Keratinocyte (primary cell): ENCODE measurements at regions not wholly inside any gene's neighbourhood (a gene's known extent, or its start where the extent isn't known, plus 50 kb on each side); places are given as distances from the start of the nearest gene placed in this dataset.

ENCODE experiments used
- DNase-seq: peaks from one replicate; pipeline ENCODE4 v3.0.0-alpha.2; 2011; ENCODE audit warnings: low read depth, missing footprints, low spot score
- FAIRE-seq: peaks from 2 replicates; lab custom pipeline; 2011; peaks lifted over from hg19 to GRCh38; lab: Jason Lieb, UNC
- H2AFZ ChIP-seq: 2 replicates; pipeline ENCODE4 v1.6.0; 2012; ENCODE audit warnings: low read length, control low read depth, inconsistent platforms; ENCODE audit not compliant: control insufficient read depth
- H3K27ac ChIP-seq: 2 replicates; pipeline ENCODE4 v1.5.1; 2011; ENCODE audit warnings: low read length; ENCODE audit not compliant: control insufficient read depth, insufficient read depth
- H3K27me3 ChIP-seq: 3 replicates; pipeline ENCODE4 v1.6.0; 2011; ENCODE audit warnings: low read length; ENCODE audit not compliant: control insufficient read depth, insufficient read depth; ENCODE audit errors: extremely low read depth
- H3K36me3 ChIP-seq, 2 experiments: 2 replicates in 1 of 2; 3 replicates in 1 of 2; pipeline ENCODE4 v1.5.1; 2011; ENCODE audit warnings: low read length in 2 of 2, mild to moderate bottlenecking in 1 of 2; ENCODE audit not compliant: control insufficient read depth in 2 of 2, insufficient read depth in 2 of 2; ENCODE audit errors: extremely low read depth in 1 of 2
- H3K4me1 ChIP-seq: 3 replicates; pipeline ENCODE4 v1.5.1; 2011; ENCODE audit warnings: low read length; ENCODE audit not compliant: control insufficient read depth, insufficient read depth; ENCODE audit errors: extremely low read depth
- H3K4me2 ChIP-seq: 3 replicates; pipeline ENCODE4 v1.6.0; 2011; ENCODE audit warnings: low read depth, low read length; ENCODE audit not compliant: control insufficient read depth, insufficient read depth; ENCODE audit errors: extremely low read depth
- H3K4me3 ChIP-seq, 3 experiments: fragments of 200-600 bp in 1 of 3; sonication (generic) in 1 of 3; 2 replicates in 2 of 3; 3 replicates in 1 of 3; pipeline ENCODE4 v1.5.1; 2011 to 2016; ENCODE audit warnings: low read length in 3 of 3, mild to moderate bottlenecking in 3 of 3, control low read depth in 2 of 3, inconsistent platforms in 1 of 3, low read depth in 1 of 3, mixed read lengths in 1 of 3, mixed run types in 1 of 3, moderate library complexity in 1 of 3; ENCODE audit not compliant: control insufficient read depth in 2 of 3, insufficient read depth in 2 of 3; ENCODE audit errors: extremely low read depth in 1 of 3
- H3K79me2 ChIP-seq: 2 replicates; pipeline ENCODE4 v1.6.0; 2012; ENCODE audit warnings: low read length; ENCODE audit not compliant: control insufficient read depth, insufficient read depth
- H3K9ac ChIP-seq: 3 replicates; pipeline ENCODE4 v1.6.0; 2011; ENCODE audit warnings: low read length; ENCODE audit not compliant: control insufficient read depth, insufficient read depth; ENCODE audit errors: extremely low read depth
- H3K9me1 ChIP-seq: 3 replicates; pipeline ENCODE4 v1.6.0; 2011; ENCODE audit warnings: low read length; ENCODE audit not compliant: control insufficient read depth, insufficient read depth; ENCODE audit errors: extremely low read depth
- H3K9me3 ChIP-seq: 2 replicates; pipeline ENCODE4 v1.5.1; 2012; ENCODE audit warnings: low read depth, low read length; ENCODE audit not compliant: control insufficient read depth
- H4K20me1 ChIP-seq: 3 replicates; pipeline ENCODE4 v1.6.0; 2011; ENCODE audit warnings: low read length; ENCODE audit not compliant: control insufficient read depth, insufficient read depth; ENCODE audit errors: extremely low read depth
- CTCF ChIP-seq, 3 experiments: IDR thresholded peaks in 1 of 3; conservative IDR thresholded peaks in 1 of 3; optimal IDR thresholded peaks in 1 of 3; 2 replicates in 2 of 3; 3 replicates in 1 of 3; pipeline versions ENCODE3 to v1.5.1; 2011; ENCODE audit warnings: low read length in 3 of 3, mild to moderate bottlenecking in 3 of 3, moderate library complexity in 2 of 3, control low read depth in 1 of 3, inconsistent platforms in 1 of 3; ENCODE audit not compliant: insufficient read depth in 2 of 3; ENCODE audit errors: extremely low read depth in 1 of 3
- EZH2 ChIP-seq: IDR thresholded peaks from one replicate; pipeline ENCODE4 v1.6.1; 2012; ENCODE audit warnings: inconsistent platforms, mild to moderate bottlenecking, low read length, moderate library complexity
- dilution Hi-C: fragments of 300-500 bp; cut with MboI; formaldehyde crosslinking; loops from one replicate; pipeline ENCODE4 v1.7.0; 2020; ENCODE audit warnings: low sequenced_read_pairs; ENCODE audit not compliant: extremely low pct_ligation_motif_present

GRCh38 chr3:182620723-182621434, 172.4 kb upstream of the ATP11B start:
- Histone ChIP-seq H3K9me3 (no peaks in the 10 kb centered on the region), H3K36me3 (no peaks in the 10 kb centered on the region), H2AFZ (peak overlapping the region; percentile 23), H3K27me3 (no peaks in the 10 kb centered on the region), H3K4me3 (no peak overlapping the region), H3K9me1 (no peaks in the 10 kb centered on the region), H3K4me1 (peaks cover 23% of the 10 kb centered on the region), H4K20me1 (no peaks in the 10 kb centered on the region), H3K4me2 (no peak overlapping the region), H3K27ac (no peak overlapping the region), H3K9ac (no peak overlapping the region), H3K79me2 (no peaks in the 10 kb centered on the region)
- FAIRE-seq, result no peak
- no peak for DNase-seq
- dilution Hi-C loops, result no loop called here
- TF ChIP-seq EZH2 (no peak), CTCF (optimal IDR thresholded peaks at IDR 0.05 in 1 of 3, IDR thresholded peaks at IDR 0.05 in 1 of 3, conservative IDR thresholded peaks at IDR 0.05 in 1 of 3; ENCODE audit: extremely low read depth in 1 of 3, insufficient read depth in 2 of 3, low read length in 3 of 3) (no peak)

GRCh38 chr3:182621435-182622240, 171.7 kb upstream of the ATP11B start:
- no peaks in the 10 kb centered on the region for H3K9me3 ChIP-seq
- no peak overlapping the region for H3K27ac ChIP-seq
- H3K4me2 ChIP-seq, result no peak overlapping the region
- H4K20me1 ChIP-seq, result no peaks in the 10 kb centered on the region
- H3K4me1 ChIP-seq, result peaks cover 23% of the 10 kb centered on the region
- no peak for TF ChIP-seq EZH2
- peak; percentile 25 to 44 (median 34) for TF ChIP-seq CTCF (optimal IDR thresholded peaks at IDR 0.05 in 1 of 3, IDR thresholded peaks at IDR 0.05 in 1 of 3, conservative IDR thresholded peaks at IDR 0.05 in 1 of 3; ENCODE audit: extremely low read depth in 1 of 3, insufficient read depth in 2 of 3, low read length in 3 of 3)
- no peaks in the 10 kb centered on the region for H3K27me3 ChIP-seq
- dilution Hi-C loops, result no loop called here
- no peak for FAIRE-seq
- no peak overlapping the region for H2AFZ ChIP-seq
- H3K4me3 ChIP-seq, result no peak overlapping the region
- no peaks in the 10 kb centered on the region for H3K79me2 ChIP-seq
- H3K9ac ChIP-seq, result no peak overlapping the region
- no peak for DNase-seq
- H3K9me1 ChIP-seq, result no peaks in the 10 kb centered on the region
- no peaks in the 10 kb centered on the region for H3K36me3 ChIP-seq
